Coronary artery (tissue), 2 donors: ENCODE measurements at regions not wholly inside any gene's neighbourhood (a gene's known extent, or its start where the extent isn't known, plus 50 kb on each side); places are given as distances from the start of the nearest gene placed in this dataset.

Experiments used
- DNase-seq: peaks from one replicate; pipeline ENCODE4 v3.0.0-alpha.2; 2017; ENCODE audit warnings: low spot score
- H3K27ac ChIP-seq, 2 donors: fragments of 200-600 bp; sonication (generic); one replicate each; pipeline ENCODE4 v1.5.1; 2016 to 2019
- H3K4me3 ChIP-seq: fragments of 200-600 bp; sonication (generic); 2 replicates; pipeline ENCODE4 v1.5.1; 2016; ENCODE audit warnings: mild to moderate bottlenecking, moderate library complexity
- TF ChIP-seq, protein P1 (sequence below): fragments of 200-600 bp; sonication (generic); IDR thresholded peaks from one replicate; pipeline ENCODE4 v1.5.1; 2019; ENCODE audit warnings: antibody characterized with exemption

DNA sequence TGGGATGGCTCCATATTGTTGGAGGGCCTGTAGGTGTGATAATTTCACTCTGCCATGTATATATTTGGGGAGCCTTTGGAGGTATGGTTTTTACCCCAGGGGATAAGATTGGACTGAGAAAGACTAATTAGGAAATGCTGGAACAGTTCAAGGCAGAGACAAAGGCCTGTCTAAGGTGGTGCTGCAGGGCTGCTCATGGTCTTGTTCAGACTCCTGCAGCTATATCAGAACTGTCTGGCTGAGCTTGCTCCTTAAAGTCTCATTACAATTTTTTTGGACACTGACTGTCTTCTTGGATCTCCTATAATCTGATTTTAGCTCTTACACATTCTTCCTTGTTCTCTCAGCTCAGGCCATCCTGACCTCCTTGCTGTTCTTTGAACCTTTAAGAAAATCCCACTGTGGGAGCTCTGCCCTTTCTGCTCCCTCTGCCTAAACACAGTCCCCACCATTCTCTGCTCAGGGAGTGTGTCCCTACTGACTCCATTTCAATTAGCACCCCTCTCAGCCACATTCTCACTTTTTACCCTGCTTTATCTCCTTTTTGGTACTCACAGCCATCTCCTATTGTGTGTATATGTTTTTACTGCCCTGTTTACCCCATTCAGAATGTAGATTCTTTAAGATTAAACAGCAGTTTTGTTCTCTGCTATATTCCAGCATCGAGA lies 468.7 kb upstream of the FANCL start:
- Histone ChIP-seq H3K4me3 (no peak overlapping the region), H3K27ac (no peak overlapping the region)
- no peak for DNase-seq
- TF ChIP-seq, protein P1, sequence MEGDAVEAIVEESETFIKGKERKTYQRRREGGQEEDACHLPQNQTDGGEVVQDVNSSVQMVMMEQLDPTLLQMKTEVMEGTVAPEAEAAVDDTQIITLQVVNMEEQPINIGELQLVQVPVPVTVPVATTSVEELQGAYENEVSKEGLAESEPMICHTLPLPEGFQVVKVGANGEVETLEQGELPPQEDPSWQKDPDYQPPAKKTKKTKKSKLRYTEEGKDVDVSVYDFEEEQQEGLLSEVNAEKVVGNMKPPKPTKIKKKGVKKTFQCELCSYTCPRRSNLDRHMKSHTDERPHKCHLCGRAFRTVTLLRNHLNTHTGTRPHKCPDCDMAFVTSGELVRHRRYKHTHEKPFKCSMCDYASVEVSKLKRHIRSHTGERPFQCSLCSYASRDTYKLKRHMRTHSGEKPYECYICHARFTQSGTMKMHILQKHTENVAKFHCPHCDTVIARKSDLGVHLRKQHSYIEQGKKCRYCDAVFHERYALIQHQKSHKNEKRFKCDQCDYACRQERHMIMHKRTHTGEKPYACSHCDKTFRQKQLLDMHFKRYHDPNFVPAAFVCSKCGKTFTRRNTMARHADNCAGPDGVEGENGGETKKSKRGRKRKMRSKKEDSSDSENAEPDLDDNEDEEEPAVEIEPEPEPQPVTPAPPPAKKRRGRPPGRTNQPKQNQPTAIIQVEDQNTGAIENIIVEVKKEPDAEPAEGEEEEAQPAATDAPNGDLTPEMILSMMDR, result no peak

DNA sequence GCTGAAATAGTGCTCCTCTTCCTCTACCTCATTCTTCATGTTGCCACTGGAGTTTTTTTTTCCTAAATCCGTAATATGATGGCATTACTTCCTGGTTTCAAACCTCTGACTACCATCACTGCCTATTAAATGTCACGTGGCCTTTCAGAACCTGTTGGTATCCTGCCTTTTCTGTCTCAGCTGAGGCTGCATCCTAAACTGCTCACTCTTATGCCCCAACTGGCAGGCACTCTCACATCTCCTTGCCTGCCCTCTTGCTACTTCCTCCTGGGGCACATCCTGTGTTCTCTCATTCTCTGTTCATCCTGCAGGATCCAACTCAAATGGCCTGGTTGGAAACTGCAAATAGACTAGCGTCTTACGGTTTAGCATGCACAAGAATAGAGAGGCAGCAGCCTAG lies 468.1 kb upstream of the FANCL start:
- no peak for DNase-seq
- TF ChIP-seq, protein P1, result no peak
- H3K27ac ChIP-seq, result no peak overlapping the region
- no peak overlapping the region for H3K4me3 ChIP-seq

DNA sequence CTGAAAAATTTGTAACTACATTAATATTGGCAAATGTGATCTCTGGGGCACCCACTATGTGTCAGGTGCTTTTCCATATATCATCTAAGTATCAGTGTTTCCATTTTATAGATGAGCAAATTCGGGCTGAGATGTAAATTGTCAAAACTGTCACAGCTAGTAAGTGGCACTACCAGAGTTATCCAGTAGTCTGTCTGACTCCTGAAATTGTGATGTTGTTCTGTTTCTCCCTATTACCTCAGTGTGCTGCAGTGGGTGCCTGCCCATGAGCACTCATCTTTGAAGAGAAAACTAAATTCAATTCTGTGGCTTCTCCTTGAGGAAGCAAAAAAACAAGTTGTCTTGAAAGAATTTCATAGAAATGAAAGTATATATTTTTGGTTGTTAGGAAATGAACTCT lies 467.4 kb upstream of the FANCL start:
- Histone ChIP-seq H3K4me3 (no peak overlapping the region), H3K27ac (no peak overlapping the region)
- TF ChIP-seq, protein P1, result no peak
- DNase-seq, result no peak

GRCh38 chr2:58702302-58702885 lies 461.3 kb upstream of the FANCL start:
- Histone ChIP-seq H3K4me3 (no peak overlapping the region), H3K27ac (no peak overlapping the region)
- TF ChIP-seq, protein P1, result no peak
- DNase-seq, result no peak

DNA sequence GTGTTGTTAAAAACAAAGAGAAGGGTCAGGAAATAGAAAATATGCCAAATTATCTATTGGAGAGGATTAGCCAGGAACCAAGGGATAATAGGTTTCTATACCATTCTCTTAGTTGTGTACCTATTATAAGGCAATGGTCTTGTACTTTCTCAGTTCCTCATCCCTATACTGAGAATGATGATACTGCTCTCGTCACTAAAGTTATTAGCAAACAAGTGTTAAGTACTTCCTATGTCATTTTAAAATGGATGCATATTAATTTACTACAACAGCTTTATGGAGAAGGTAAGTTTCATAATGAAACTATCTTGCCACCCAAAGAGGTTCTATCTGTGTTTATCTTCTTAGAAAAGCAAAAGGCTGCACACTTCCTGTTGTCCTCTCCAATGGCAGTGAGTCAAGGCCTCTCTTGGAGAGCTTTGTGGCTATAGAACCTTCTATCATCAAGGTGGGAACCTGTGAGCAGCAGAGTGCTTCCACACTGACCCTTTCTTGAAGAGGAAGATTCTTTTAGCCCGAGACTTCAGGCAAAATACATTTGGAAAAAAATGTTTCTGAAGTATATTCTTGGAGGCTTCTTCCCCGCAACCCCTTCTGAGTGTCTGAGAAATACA lies 460.7 kb upstream of the FANCL start:
- DNase-seq, result no peak
- Histone ChIP-seq H3K27ac (no peak overlapping the region), H3K4me3 (no peak overlapping the region)
- TF ChIP-seq, protein P1, result no peak

GRCh38 chr2:58700591-58700990 lies 459.5 kb upstream of the FANCL start:
- no peak for DNase-seq
- Histone ChIP-seq H3K4me3 (no peak overlapping the region), H3K27ac (no peak overlapping the region)
- TF ChIP-seq, protein P1, result no peak

- Histone ChIP-seq H3K4me3 (no peak overlapping the region), H3K27ac (no peak overlapping the region)
- TF ChIP-seq, protein P1, result no peak
- no peak for DNase-seq
These were observed 458.3 kb upstream of the FANCL start for GRCh38 chr2:58699411-58699810.
